K562 (cell line): ENCODE measurements at regions not wholly inside any gene's neighbourhood (a gene's known extent, or its start where the extent isn't known, plus 50 kb on each side); places are given as distances from the start of the nearest gene placed in this dataset.

ENCODE experiments used
- ATAC-seq: fragments of 200-7000 bp; cut with Tn5 transposase; 3 replicates; pipeline ENCODE4 v1.9.1; 2020; ENCODE audit warnings: moderate library complexity
- BruUV-seq: library from RNA; stranded (reverse); fragments of 400-500 nt; replicated peaks from 2 replicates; lab custom pipeline; 2021; lab: Mats Ljungman, UMichigan
- CTCF ChIA-PET: fragments of 300-600 bp; formaldehyde crosslinking; extraction: SDS; loops from one replicate; lab custom pipeline; 2021; ENCODE audit warnings: low intra/inter-chr PET ratio; lab: Yijun Ruan, JAX
- POLR2A ChIA-PET: fragments of 300-600, 350-650 bp; sonication (Branson Sonifier 250); formaldehyde crosslinking; extraction: SDS; loops from one replicate; lab custom pipeline; 2021; ENCODE audit warnings: antibody characterized with exemption, inconsistent platforms; lab: Yijun Ruan, JAX
- DNase-seq, 4 experiments: peaks; one replicate each; pipeline versions ENCODE4 v3.0.0 to v3.0.0-alpha.2; 2011 to 2018; ENCODE audit warnings: low spot score in 3 of 4, mixed read lengths in 3 of 4; ENCODE audit errors: extremely low read depth in 1 of 4
- FAIRE-seq: peaks from 2 replicates; lab custom pipeline; 2011; peaks lifted over from hg19 to GRCh38; lab: Jason Lieb, UNC
- H2AFZ ChIP-seq: 2 replicates; pipeline ENCODE4 v1.6.0; 2011; ENCODE audit warnings: low read depth, low read length, control low read depth, inconsistent platforms
- H3K27ac ChIP-seq: fragments of 200-600 bp; 3 replicates; pipeline ENCODE4 v1.8.0; 2011; ENCODE audit warnings: low read depth, mild to moderate bottlenecking, control low read depth, inconsistent platforms, low read length, moderate library complexity, mixed read lengths; ENCODE audit errors: extremely low read depth
- H3K27me3 ChIP-seq, 2 experiments: fragments of 300-600 bp in 1 of 2; 2 replicates in 1 of 2; 3 replicates in 1 of 2; pipeline versions ENCODE4 v1.6.0 to v1.8.0; 2011; ENCODE audit warnings: inconsistent platforms in 2 of 2, low read length in 2 of 2, mild to moderate bottlenecking in 1 of 2, mixed read lengths in 1 of 2, moderate library complexity in 1 of 2; ENCODE audit not compliant: control insufficient read depth in 2 of 2, insufficient read depth in 2 of 2
- H3K36me3 ChIP-seq: fragments of 300-600 bp; 3 replicates; pipeline ENCODE4 v1.8.0; 2011; ENCODE audit warnings: mild to moderate bottlenecking, low read length, inconsistent platforms; ENCODE audit not compliant: control insufficient read depth, insufficient read depth
- H3K4me1 ChIP-seq, 2 experiments: fragments of 200-600 bp in 1 of 2; replicated peaks in 1 of 2; 2 replicates in 1 of 2; 3 replicates in 1 of 2; pipeline versions ENCODE4 v1.5.1 to v1.8.0; 2011; ENCODE audit warnings: inconsistent platforms in 2 of 2, low read length in 2 of 2, mild to moderate bottlenecking in 1 of 2, mixed read lengths in 1 of 2, moderate library complexity in 1 of 2; ENCODE audit not compliant: control insufficient read depth in 2 of 2, insufficient read depth in 2 of 2
- H3K4me2 ChIP-seq: 2 replicates; pipeline ENCODE4 v1.6.1; 2011; ENCODE audit warnings: low read length, control low read depth, inconsistent platforms, mixed read lengths; ENCODE audit not compliant: insufficient read depth
- H3K4me3 ChIP-seq: fragments of 200-600 bp; sonication (generic), shearing (Covaris generic); 2 replicates; pipeline ENCODE4 v1.5.1; 2016; ENCODE audit warnings: control low read depth, inconsistent platforms
- H3K79me2 ChIP-seq: fragments of 200-600 bp; 3 replicates; pipeline ENCODE4 v1.8.0; 2011; ENCODE audit warnings: low read length, inconsistent platforms; ENCODE audit not compliant: control insufficient read depth, insufficient read depth
- H3K9ac ChIP-seq, 2 experiments: 2 replicates each; pipeline versions ENCODE4 v1.6.0 to v1.6.1; 2011; ENCODE audit warnings: low read depth in 2 of 2, low read length in 2 of 2, control low read depth in 1 of 2, inconsistent platforms in 1 of 2, mild to moderate bottlenecking in 1 of 2, mixed read lengths in 1 of 2; ENCODE audit not compliant: insufficient read depth in 1 of 2
- H3K9me1 ChIP-seq: one replicate; pipeline ENCODE4 v1.6.0; 2011; ENCODE audit warnings: inconsistent platforms, mild to moderate bottlenecking, low read length, moderate library complexity; ENCODE audit not compliant: control insufficient read depth, insufficient read depth
- H3K9me3 ChIP-seq: replicated peaks from 2 replicates; pipeline ENCODE4 v1.5.1; 2011; ENCODE audit warnings: low read depth, low read length, inconsistent platforms; ENCODE audit not compliant: control insufficient read depth, insufficient read depth
- H4K20me1 ChIP-seq: replicated peaks from 2 replicates; pipeline ENCODE4 v1.6.1; 2011; ENCODE audit warnings: low read length, inconsistent platforms, mixed read lengths; ENCODE audit not compliant: control insufficient read depth, insufficient read depth
- BHLHE40 ChIP-seq: IDR thresholded peaks from 2 replicates; pipeline ENCODE4 v1.6.1; 2011; ENCODE audit warnings: low read length, improper control_type of control experiment
- CBFA2T3 ChIP-seq: fragments of 450-650 bp; IDR thresholded peaks from 2 replicates; pipeline ENCODE4 v1.6.1; 2017
- DNMT1 ChIP-seq: fragments of 450-650 bp; IDR thresholded peaks from 2 replicates; pipeline ENCODE4 v1.6.1; 2016; ENCODE audit warnings: antibody characterized with exemption, mild to moderate bottlenecking
- MEIS2 ChIP-seq: fragments of 450-650 bp; IDR thresholded peaks from 2 replicates; pipeline ENCODE4 v1.6.1; 2014; ENCODE audit warnings: mild to moderate bottlenecking; ENCODE audit not compliant: partially characterized antibody
- NR2C2 ChIP-seq, 2 experiments: fragments of 200-800 bp in 1 of 2; sonication (Bioruptor generic) in 1 of 2; sonication (generic) in 1 of 2; formaldehyde crosslinking in 1 of 2; IDR thresholded peaks; 2 replicates each; pipeline versions ENCODE4 v1.6.1 to v1.8.0; 2016 to 2022; ENCODE audit warnings: mild to moderate bottlenecking in 1 of 2, missing compliant biosample characterization in 1 of 2, missing genetic modification characterization in 1 of 2, missing genetic modification reagents in 1 of 2
- PKNOX1 ChIP-seq: fragments of 450-650 bp; IDR thresholded peaks from 2 replicates; pipeline ENCODE4 v1.6.1; 2016
- WGBS: fragments of 100-300 bp; shearing (Covaris generic); methylation state at CpG from one replicate; pipeline ENCODE4 v1.1.6; 2016; ENCODE audit warnings: low coverage, mixed read lengths; ENCODE audit not compliant: insufficient coverage; ENCODE audit errors: missing lambda C conversion rate; 5-methylcytosine and 5-hydroxymethylcytosine counted together
- in situ Hi-C: fragments of 300-500 bp; cut with MboI; formaldehyde crosslinking; loops from 4 replicates; pipeline ENCODE4 v1.15.0; 2018; ENCODE audit warnings: inconsistent platforms, mixed read lengths
- intact Hi-C: fragments of 100-400 bp; cut with micrococcal nuclease; formaldehyde crosslinking; loops from 2 replicates; pipeline ENCODE4 v1.14.2; 2022
- TF ChIP-seq, protein P1 (sequence below), 2 experiments: IDR thresholded peaks in 1 of 2; conservative IDR thresholded peaks in 1 of 2; 2 replicates each; pipeline ENCODE4 v1.6.1; 2016; ENCODE audit warnings: low read depth in 2 of 2, mild to moderate bottlenecking in 1 of 2, missing compliant biosample characterization in 1 of 2, missing genetic modification characterization in 1 of 2, moderate library complexity in 1 of 2

DNA sequence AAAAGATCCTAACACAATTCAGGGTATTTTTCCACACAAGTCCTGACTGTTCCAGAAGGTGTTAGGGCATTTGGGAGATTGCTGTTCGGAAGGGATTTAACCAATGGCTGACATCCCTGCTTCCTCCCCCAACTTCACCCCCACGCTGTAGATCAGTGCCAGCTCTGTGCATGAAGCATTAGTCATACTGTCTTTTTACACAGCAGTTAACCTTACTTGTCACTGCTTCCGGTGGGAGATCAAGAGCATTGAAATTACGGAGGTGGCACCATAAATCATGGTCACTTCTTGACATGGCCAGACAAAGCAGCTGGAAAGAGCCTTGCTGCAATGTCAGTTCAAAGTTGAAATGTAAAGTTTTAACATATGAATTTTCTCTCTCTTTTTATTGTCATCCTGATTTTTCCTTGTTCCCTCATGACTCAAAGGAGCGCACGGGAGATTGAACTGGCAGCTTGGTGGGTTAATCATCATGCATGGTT lies 70.2 kb downstream of the HRH4 start:
- Histone ChIP-seq H3K4me1 (no peaks in the 10 kb centered on the region), H3K4me3 (no peak overlapping the region), H3K36me3 (no peaks in the 10 kb centered on the region), H3K9me3 (no peaks in the 10 kb centered on the region), H3K9me1 (no peaks in the 10 kb centered on the region), H3K79me2 (no peaks in the 10 kb centered on the region), H3K27ac (no peak overlapping the region), H2AFZ (no peak overlapping the region), H3K27me3 (no peaks in the 10 kb centered on the region; a peak in 1 of 5 replicates), H3K4me2 (no peak overlapping the region), H3K9ac (no peak overlapping the region), H4K20me1 (no peaks in the 10 kb centered on the region)
- ChIA-PET CTCF (no interaction called here), POLR2A (no interaction called here)
- intact Hi-C loops (no loop called here), in situ Hi-C loops (no loop called here)
- DNase-seq = peak in 1 of 4 experiments; percentile 14
- peak; percentile 46 for FAIRE-seq
- BruUV-seq = no TSS peak
- ATAC-seq = no peak
- under 1% methylated on average over 6 of the region's 6 CpGs for WGBS
- TF ChIP-seq NR2C2 (CRISPR knock-in tag; IDR thresholded peaks at IDR 0.05) (no peak), NR2C2 (tag; IDR thresholded peaks at IDR 0.05) (peak; percentile 43; the same call in 1 of the 2 replicates), DNMT1 (no peak), MEIS2 (peak; percentile 86), PKNOX1 (peak; percentile 65), CBFA2T3 (0 out of 2 replicates have a peak, but pooled peaks have one; percentile 11), BHLHE40 (no peak)
- TF ChIP-seq, protein P1, sequence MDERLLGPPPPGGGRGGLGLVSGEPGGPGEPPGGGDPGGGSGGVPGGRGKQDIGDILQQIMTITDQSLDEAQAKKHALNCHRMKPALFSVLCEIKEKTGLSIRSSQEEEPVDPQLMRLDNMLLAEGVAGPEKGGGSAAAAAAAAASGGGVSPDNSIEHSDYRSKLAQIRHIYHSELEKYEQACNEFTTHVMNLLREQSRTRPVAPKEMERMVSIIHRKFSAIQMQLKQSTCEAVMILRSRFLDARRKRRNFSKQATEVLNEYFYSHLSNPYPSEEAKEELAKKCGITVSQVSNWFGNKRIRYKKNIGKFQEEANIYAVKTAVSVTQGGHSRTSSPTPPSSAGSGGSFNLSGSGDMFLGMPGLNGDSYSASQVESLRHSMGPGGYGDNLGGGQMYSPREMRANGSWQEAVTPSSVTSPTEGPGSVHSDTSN (CRISPR knock-in tag; IDR thresholded peaks at IDR 0.05; ENCODE audit: low read depth) = no peak
- TF ChIP-seq, protein P1 (tag; conservative IDR thresholded peaks at IDR 0.05; ENCODE audit: low read depth) = peak; percentile 78
